OCI-LY7 (cell line): ENCODE measurements at regions not wholly inside any gene's neighbourhood (a gene's known extent, or its start where the extent isn't known, plus 50 kb on each side); places are given as distances from the start of the nearest gene placed in this dataset.

Experiments used
- BruUV-seq: library from RNA; stranded (reverse); fragments of 400-500 nt; replicated peaks from 2 replicates; lab custom pipeline; 2021; lab: Mats Ljungman, UMichigan
- CTCF ChIA-PET: fragments of 300-600 bp; sonication (Branson Sonifier 250); formaldehyde crosslinking; loops from one replicate; lab custom pipeline; 2022; ENCODE audit warnings: antibody characterized with exemption; ENCODE audit not compliant: unreplicated experiment; lab: Charles Lee
- POLR2A ChIA-PET: fragments of 300-600 bp; sonication (Branson Sonifier 250); formaldehyde crosslinking; loops from one replicate; lab custom pipeline; 2022; ENCODE audit warnings: antibody characterized with exemption; lab: Charles Lee
- DNase-seq: peaks from one replicate; pipeline ENCODE4 v3.0.0-alpha.2; 2015; ENCODE audit warnings: low spot score
- H2AFZ ChIP-seq: fragments of 200-600 bp; sonication (generic), shearing (Covaris generic); 2 replicates; pipeline ENCODE4 v1.6.1; 2014; ENCODE audit warnings: mild to moderate bottlenecking, antibody characterized with exemption, low read length, moderate library complexity
- H3K27ac ChIP-seq: fragments of 200-600 bp; sonication (generic); 2 replicates; pipeline ENCODE4 v1.5.1; 2014; ENCODE audit warnings: mixed run types, low read depth, mild to moderate bottlenecking, moderate library complexity, low read length, inconsistent platforms; ENCODE audit not compliant: poor library complexity, severe bottlenecking
- H3K36me3 ChIP-seq: fragments of 200-600 bp; sonication (generic); 2 replicates; pipeline ENCODE4 v1.6.1; 2014; ENCODE audit warnings: mild to moderate bottlenecking, antibody characterized with exemption, low read length, moderate library complexity, mixed read lengths; ENCODE audit not compliant: insufficient read depth
- H3K4me1 ChIP-seq: fragments of 200-600 bp; sonication (generic); 2 replicates; pipeline ENCODE4 v1.5.1; 2014; ENCODE audit warnings: mild to moderate bottlenecking, low read length; ENCODE audit not compliant: insufficient read depth, poor library complexity, severe bottlenecking
- H3K4me2 ChIP-seq: fragments of 200-600 bp; sonication (generic); 2 replicates; pipeline ENCODE4 v1.6.1; 2014; ENCODE audit warnings: mild to moderate bottlenecking, low read length
- H3K4me3 ChIP-seq: fragments of 200-600 bp; sonication (generic); 2 replicates; pipeline ENCODE4 v1.5.1; 2014; ENCODE audit warnings: mild to moderate bottlenecking, low read depth, low read length; ENCODE audit not compliant: poor library complexity, severe bottlenecking
- H3K79me2 ChIP-seq: fragments of 200-600 bp; sonication (generic); 2 replicates; pipeline ENCODE4 v1.6.1; 2016; ENCODE audit warnings: low read depth, mild to moderate bottlenecking, low read length, moderate library complexity, mixed read lengths; ENCODE audit not compliant: insufficient read depth
- H3K9me2 ChIP-seq: fragments of 200-600 bp; sonication (generic); 2 replicates; pipeline ENCODE4 v1.6.1; 2016; ENCODE audit warnings: mild to moderate bottlenecking, low read length, mixed read lengths; ENCODE audit not compliant: insufficient read depth
- H3K9me3 ChIP-seq: fragments of 200-600 bp; sonication (generic); 2 replicates; pipeline ENCODE4 v1.6.1; 2014; ENCODE audit warnings: mild to moderate bottlenecking, mixed run types, low read length, mixed read lengths
- H4K20me1 ChIP-seq: fragments of 200-600 bp; sonication (generic); 2 replicates; pipeline ENCODE4 v1.6.1; 2014; ENCODE audit warnings: mild to moderate bottlenecking, antibody characterized with exemption, low read length, moderate library complexity, mixed read lengths; ENCODE audit not compliant: insufficient read depth
- CTCF ChIP-seq: fragments of 200-600 bp; sonication (generic); conservative IDR thresholded peaks from 2 replicates; pipeline ENCODE4 v1.5.1; 2014; ENCODE audit warnings: mild to moderate bottlenecking, antibody characterized with exemption, low read length, moderate library complexity, mixed read lengths
- EZH2phosphoT487 ChIP-seq: fragments of 200-600 bp; sonication (generic); IDR thresholded peaks from 2 replicates; pipeline ENCODE4 v1.6.1; 2018; ENCODE audit warnings: low read depth, borderline replicate concordance, mild to moderate bottlenecking, mixed run types, antibody characterized with exemption, low read length, moderate library complexity, mixed read lengths
- intact Hi-C: fragments of 100-400 bp; cut with micrococcal nuclease; formaldehyde crosslinking; loops from one replicate; pipeline ENCODE4 v1.10.0; 2022; ENCODE audit not compliant: unreplicated experiment

DNA sequence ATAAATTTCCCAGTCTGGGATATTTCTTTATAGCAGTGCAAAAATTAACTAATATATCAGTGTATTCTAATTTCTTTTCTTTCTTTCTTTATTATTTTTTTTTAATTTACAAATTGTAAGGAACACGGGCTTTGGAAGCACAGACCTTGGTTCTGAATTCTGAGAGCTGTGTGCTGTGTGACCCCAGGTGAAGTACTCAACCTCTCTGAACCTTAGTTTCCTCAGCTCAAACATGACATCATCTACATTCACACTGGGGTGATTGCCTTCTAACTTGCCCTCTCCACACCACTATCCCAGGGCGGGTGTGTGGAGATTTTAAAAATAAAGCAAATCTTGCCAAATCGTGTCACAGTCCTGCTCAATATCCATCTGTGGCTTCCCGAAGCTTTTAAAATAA lies 282.8 kb downstream of the C12orf75 start:
- CTCF ChIA-PET, result no interaction called here

GRCh38 chr12:105613887-105614286 lies 283.4 kb downstream of the C12orf75 start:
- no peak for TF ChIP-seq EZH2phosphoT487
- no peak for TF ChIP-seq CTCF
- Histone ChIP-seq H3K27ac (no peak overlapping the region), H3K36me3 (no peaks in the 10 kb centered on the region), H3K4me3 (no peak overlapping the region), H3K9me2 (no peaks in the 10 kb centered on the region), H3K4me2 (no peak overlapping the region), H4K20me1 (no peaks in the 10 kb centered on the region), H3K4me1 (no peaks in the 10 kb centered on the region), H3K79me2 (no peaks in the 10 kb centered on the region), H2AFZ (no peak overlapping the region), H3K9me3 (no peaks in the 10 kb centered on the region)
- intact Hi-C loops, result no loop called here
- POLR2A ChIA-PET, result no interaction called here
- no TSS peak for BruUV-seq
- CTCF ChIA-PET, result no interaction called here
- DNase-seq, result no peak

More for the DNA sequence above, 282.8 kb downstream of the C12orf75 start:
- H3K9me2 ChIP-seq, result no peaks in the 10 kb centered on the region
- no peak for DNase-seq
- H3K79me2 ChIP-seq, result no peaks in the 10 kb centered on the region
- H3K9me3 ChIP-seq, result no peaks in the 10 kb centered on the region
- no TSS peak for BruUV-seq
- H4K20me1 ChIP-seq, result no peaks in the 10 kb centered on the region
- H3K27ac ChIP-seq, result no peak overlapping the region
- no peak overlapping the region for H3K4me2 ChIP-seq
- intact Hi-C loops, result no loop called here
- POLR2A ChIA-PET, result no interaction called here
- H3K4me3 ChIP-seq, result no peak overlapping the region
- no peaks in the 10 kb centered on the region for H3K36me3 ChIP-seq
- no peaks in the 10 kb centered on the region for H3K4me1 ChIP-seq
- H2AFZ ChIP-seq, result no peak overlapping the region
- TF ChIP-seq CTCF (no peak), EZH2phosphoT487 (no peak)

GRCh38 chr12:105616971-105617540 lies 286.6 kb downstream of the C12orf75 start:
- H3K4me1 ChIP-seq, result no peaks in the 10 kb centered on the region
- no TSS peak for BruUV-seq
- TF ChIP-seq EZH2phosphoT487 (no peak), CTCF (no peak)
- H3K9me3 ChIP-seq, result no peaks in the 10 kb centered on the region
- no peak overlapping the region for H3K27ac ChIP-seq
- ChIA-PET CTCF (interaction anchor here (0.6 kb wide), 1 partner anchor 159 kb away, joined by 6 read pairs; no protein-coding TSS in a partner anchor), POLR2A (interaction anchor here (0.8 kb wide), 1 partner anchor 216 kb away, joined by 3 read pairs; no protein-coding TSS in a partner anchor)
- no peak overlapping the region for H3K4me2 ChIP-seq
- no peaks in the 10 kb centered on the region for H3K36me3 ChIP-seq
- intact Hi-C loops, result no loop called here
- H3K4me3 ChIP-seq, result no peak overlapping the region
- DNase-seq, result no peak
- H2AFZ ChIP-seq, result no peak overlapping the region
- H4K20me1 ChIP-seq, result no peaks in the 10 kb centered on the region
- no peaks in the 10 kb centered on the region for H3K79me2 ChIP-seq
- no peaks in the 10 kb centered on the region for H3K9me2 ChIP-seq
